AG04449 (cell line): ENCODE measurements at regions not wholly inside any gene's neighbourhood (a gene's known extent, or its start where the extent isn't known, plus 50 kb on each side); places are given as distances from the start of the nearest gene placed in this dataset.

Experiments
- CTCF ChIA-PET: fragments of 350-600 bp; formaldehyde crosslinking; extraction: SDS; loops from one replicate; lab custom pipeline; 2021; ENCODE audit warnings: antibody characterized with exemption; lab: Yijun Ruan, JAX
- POLR2A ChIA-PET: fragments of 400-600, 350-600 bp; formaldehyde crosslinking; extraction: SDS; loops from one replicate; lab custom pipeline; 2020; ENCODE audit warnings: antibody characterized with exemption, inconsistent platforms; lab: Yijun Ruan, JAX
- DNase-seq: peaks from one replicate; pipeline ENCODE4 v3.0.0-alpha.2; 2010; ENCODE audit warnings: low read depth, low spot score
- H3K4me3 ChIP-seq: 2 replicates; pipeline ENCODE4 v1.5.1; 2011; ENCODE audit warnings: low read depth, mild to moderate bottlenecking, control low read depth, low read length
- CTCF ChIP-seq: IDR thresholded peaks from one replicate; pipeline ENCODE4 v1.5.1; 2011; ENCODE audit warnings: mild to moderate bottlenecking, moderate library complexity, low read length, control low read depth, inconsistent platforms; ENCODE audit not compliant: insufficient read depth; ENCODE audit errors: missing control alignments

- POLR2A ChIA-PET = interaction anchor here (0.6 kb wide), 1 partner anchor 14 kb away, joined by 3 read pairs; no protein-coding TSS in a partner anchor
Measured at GRCh38 chr1:9449976-9450696, 89.1 kb upstream of the SLC25A33 start.

GRCh38 chr1:9451081-9451480 lies 88.2 kb upstream of the SLC25A33 start:
- ChIA-PET POLR2A (no interaction called here), CTCF (interaction anchor here (1.2 to 13.9 kb wide), 8 partner anchors 9 to 182 kb away, joined by 3 to 205 read pairs (median 6); partner anchors contain the start of gene SPSB1)
- no peak for TF ChIP-seq CTCF
- no peak overlapping the region for H3K4me3 ChIP-seq
- no peak for DNase-seq

More at GRCh38 chr1:9449976-9450696, 89.1 kb upstream of the SLC25A33 start:
- no peak for DNase-seq
- no peak for TF ChIP-seq CTCF
- H3K4me3 ChIP-seq = no peak overlapping the region
- CTCF ChIA-PET = interaction anchor here (0.9 to 13.9 kb wide), 7 partner anchors 10 to 181 kb away, joined by 3 to 205 read pairs (median 5); partner anchors contain the start of gene SPSB1

- H3K4me3 ChIP-seq = no peak overlapping the region
- CTCF ChIA-PET = interaction anchor here (2.1 to 13.9 kb wide), 3 partner anchors 11 to 184 kb away, joined by 8 to 205 read pairs (median 184); partner anchors contain the start of gene SPSB1
- TF ChIP-seq CTCF = no peak
- POLR2A ChIA-PET = no interaction called here
- no peak for DNase-seq
Measured at GRCh38 chr1:9452516-9453140, 86.6 kb upstream of the SLC25A33 start.

- CTCF ChIA-PET = interaction anchor here (3.3 to 13.9 kb wide), 3 partner anchors 10 to 185 kb away, joined by 15 to 205 read pairs (median 184); partner anchors contain the start of gene SPSB1
- no peak for DNase-seq
- no peak overlapping the region for H3K4me3 ChIP-seq
- TF ChIP-seq CTCF = no peak
- POLR2A ChIA-PET = no interaction called here
Measured at GRCh38 chr1:9453375-9453774, 85.9 kb upstream of the SLC25A33 start.

- no peak for DNase-seq
- no peak for TF ChIP-seq CTCF
- ChIA-PET CTCF (interaction anchor here (1.0 to 13.9 kb wide), 10 partner anchors 10 to 185 kb away, joined by 3 to 205 read pairs (median 20); partner anchors contain the start of gene SPSB1), POLR2A (no interaction called here)
- no peak overlapping the region for H3K4me3 ChIP-seq
Measured at GRCh38 chr1:9453779-9454418, 85.4 kb upstream of the SLC25A33 start.
